PC-9 (cell line): ENCODE measurements at regions not wholly inside any gene's neighbourhood (a gene's known extent, or its start where the extent isn't known, plus 50 kb on each side); places are given as distances from the start of the nearest gene placed in this dataset.

ENCODE experiments used
- BruUV-seq: library from RNA; stranded (reverse); fragments of 400-500 nt; replicated peaks from 2 replicates; lab custom pipeline; 2021; lab: Mats Ljungman, UMichigan
- CTCF ChIA-PET: fragments of 300-600 bp; sonication (Branson Sonifier 250); formaldehyde crosslinking; loops from one replicate; lab custom pipeline; 2022; ENCODE audit warnings: antibody characterized with exemption; lab: Charles Lee
- POLR2A ChIA-PET: fragments of 300-600 bp; sonication (Branson Sonifier 250); formaldehyde crosslinking; loops from one replicate; lab custom pipeline; 2022; ENCODE audit warnings: antibody characterized with exemption; ENCODE audit not compliant: unreplicated experiment; lab: Charles Lee
- DNase-seq, 2 experiments: peaks; one replicate each; pipeline versions ENCODE4 v3.0.0 to v3.0.0-alpha.2; 2015 to 2022; ENCODE audit warnings: mixed read lengths in 1 of 2
- H2AFZ ChIP-seq: fragments of 200-600 bp; sonication (generic); 2 replicates; pipeline ENCODE4 v1.8.1; 2017; ENCODE audit warnings: antibody characterized with exemption
- H3F3A ChIP-seq: fragments of 200-600 bp; sonication (generic); 2 replicates; pipeline ENCODE4 v1.8.1; 2017; ENCODE audit warnings: antibody characterized with exemption, mild to moderate bottlenecking, low read depth; ENCODE audit not compliant: insufficient read depth
- H3K27ac ChIP-seq: fragments of 200-600 bp; sonication (generic); 2 replicates; pipeline ENCODE4 v1.6.1; 2016; ENCODE audit warnings: mixed run types
- H3K27me3 ChIP-seq: fragments of 200-600 bp; sonication (generic); 2 replicates; pipeline ENCODE4 v1.6.1; 2016; ENCODE audit warnings: low read depth, mixed run types; ENCODE audit not compliant: insufficient read depth
- H3K36me3 ChIP-seq: fragments of 200-600 bp; sonication (generic); 2 replicates; pipeline ENCODE4 v1.6.1; 2016; ENCODE audit warnings: low read depth, mixed run types
- H3K4me1 ChIP-seq: fragments of 200-600 bp; sonication (generic); replicated peaks from 2 replicates; pipeline ENCODE4 v1.6.1; 2016; ENCODE audit warnings: mixed run types; ENCODE audit not compliant: insufficient read depth
- H3K4me2 ChIP-seq: fragments of 200-600 bp; sonication (generic); 2 replicates; pipeline ENCODE4 v1.6.1; 2017; ENCODE audit warnings: mixed run types
- H3K4me3 ChIP-seq: fragments of 200-600 bp; sonication (generic); 2 replicates; pipeline ENCODE4 v1.6.1; 2016; ENCODE audit warnings: mixed run types
- H3K79me2 ChIP-seq: fragments of 200-600 bp; sonication (generic); 2 replicates; pipeline ENCODE4 v1.6.1; 2017; ENCODE audit warnings: low read depth, mixed run types
- H3K9me2 ChIP-seq: fragments of 200-600 bp; sonication (generic); 2 replicates; pipeline ENCODE4 v1.8.1; 2017; ENCODE audit warnings: mild to moderate bottlenecking; ENCODE audit not compliant: insufficient read depth
- H3K9me3 ChIP-seq: fragments of 200-600 bp; sonication (generic); 2 replicates; pipeline ENCODE4 v1.8.1; 2016; ENCODE audit warnings: low read depth; ENCODE audit not compliant: insufficient read depth
- H4K20me1 ChIP-seq: fragments of 200-600 bp; sonication (generic); 2 replicates; pipeline ENCODE4 v1.8.1; 2017; ENCODE audit not compliant: insufficient read depth
- CTCF ChIP-seq: fragments of 200-600 bp; sonication (generic); conservative IDR thresholded peaks from 2 replicates; pipeline ENCODE4 v1.6.1; 2017; ENCODE audit warnings: mixed run types, antibody characterized with exemption, mild to moderate bottlenecking, moderate library complexity
- EZH2 ChIP-seq: fragments of 200-600 bp; sonication (generic); IDR thresholded peaks from 2 replicates; pipeline ENCODE4 v1.8.0; 2017; ENCODE audit warnings: antibody characterized with exemption, low read depth
- intact Hi-C: fragments of 100-400 bp; cut with micrococcal nuclease; formaldehyde crosslinking; loops from one replicate; pipeline ENCODE4 v1.10.0; 2022; ENCODE audit not compliant: unreplicated experiment

GRCh38 chr2:8089596-8089995 is 592.3 kb upstream of the ID2 start:
- intact Hi-C loops, result no loop called here
- ChIA-PET CTCF (no interaction called here), POLR2A (no interaction called here)
- BruUV-seq, result no TSS peak
- Histone ChIP-seq H3K4me2 (no peak overlapping the region), H3F3A (no peaks in the 10 kb centered on the region), H3K9me3 (no peaks in the 10 kb centered on the region), H3K4me3 (no peak overlapping the region), H3K9me2 (no peaks in the 10 kb centered on the region), H4K20me1 (no peaks in the 10 kb centered on the region), H3K36me3 (no peaks in the 10 kb centered on the region), H3K4me1 (no peaks in the 10 kb centered on the region), H3K27ac (no peak overlapping the region), H3K27me3 (peaks cover under 1% of the 10 kb centered on the region; the same call in 1 of the 2 replicates), H3K79me2 (no peaks in the 10 kb centered on the region), H2AFZ (no peak overlapping the region)
- DNase-seq, result no peak
- TF ChIP-seq CTCF (no peak), EZH2 (no peak)

GRCh38 chr2:8090748-8091700 is 590.8 kb upstream of the ID2 start:
- Histone ChIP-seq H3K4me2 (no peak overlapping the region), H3K36me3 (no peaks in the 10 kb centered on the region), H3K4me3 (no peak overlapping the region), H3K79me2 (no peaks in the 10 kb centered on the region), H3K4me1 (no peaks in the 10 kb centered on the region), H4K20me1 (no peaks in the 10 kb centered on the region), H3K9me3 (no peaks in the 10 kb centered on the region), H3F3A (no peaks in the 10 kb centered on the region), H3K9me2 (no peaks in the 10 kb centered on the region), H3K27me3 (peaks cover 8% of the 10 kb centered on the region; the same call in 1 of the 2 replicates), H2AFZ (no peak overlapping the region), H3K27ac (no peak overlapping the region)
- ChIA-PET CTCF (no interaction called here), POLR2A (no interaction called here)
- no peak for TF ChIP-seq CTCF
- no peak for TF ChIP-seq EZH2
- intact Hi-C loops, result no loop called here
- BruUV-seq, result no TSS peak
- no peak for DNase-seq

GRCh38 chr2:8094526-8094925 is 587.3 kb upstream of the ID2 start:
- no peak overlapping the region for H3K4me3 ChIP-seq
- H3F3A ChIP-seq, result no peaks in the 10 kb centered on the region
- peaks cover 12% of the 10 kb centered on the region; the same call in 1 of the 2 replicates for H3K27me3 ChIP-seq
- BruUV-seq, result no TSS peak
- no peak overlapping the region for H3K27ac ChIP-seq
- CTCF ChIA-PET, result no interaction called here
- H3K9me2 ChIP-seq, result no peaks in the 10 kb centered on the region
- no peaks in the 10 kb centered on the region for H4K20me1 ChIP-seq
- no peak for DNase-seq
- H2AFZ ChIP-seq, result no peak overlapping the region
- H3K4me2 ChIP-seq, result no peak overlapping the region
- H3K4me1 ChIP-seq, result no peaks in the 10 kb centered on the region
- no peaks in the 10 kb centered on the region for H3K79me2 ChIP-seq
- POLR2A ChIA-PET, result no interaction called here
- TF ChIP-seq CTCF (no peak), EZH2 (no peak)
- no peaks in the 10 kb centered on the region for H3K36me3 ChIP-seq
- no peaks in the 10 kb centered on the region for H3K9me3 ChIP-seq
- intact Hi-C loops, result no loop called here
